Spleen (tissue), 11 donors: ENCODE measurements at regions not wholly inside any gene's neighbourhood (a gene's known extent, or its start where the extent isn't known, plus 50 kb on each side); places are given as distances from the start of the nearest gene placed in this dataset.
"Not testable (repeated sequence)": the region's sequence is repeated elsewhere in the genome, so short reads cannot be mapped to it uniquely, and the experiment has no call there.

Source experiments
- DNase-seq: peaks from one replicate; pipeline ENCODE4 v3.0.0-alpha.2; 2020
- H3K27ac ChIP-seq, 8 donors: fragments of 200-600 bp; sonication (generic) in 7 of 8; 1 replicate in 4 of 8; 2 replicates in 4 of 8; pipeline versions ENCODE4 v1.5.0 to v1.8.0; 2016 to 2021; ENCODE audit warnings: inconsistent platforms in 4 of 8, mild to moderate bottlenecking in 4 of 8, moderate library complexity in 1 of 8
- H3K27me3 ChIP-seq, 7 donors: fragments of 200-600 bp; sonication (generic) in 6 of 7; replicated peaks in 1 of 7; 1 replicate in 4 of 7; 2 replicates in 3 of 7; pipeline versions ENCODE4 v1.5.0 to v1.8.0; 2016 to 2021; ENCODE audit warnings: inconsistent platforms in 3 of 7, mild to moderate bottlenecking in 1 of 7
- H3K36me3 ChIP-seq, 6 donors: fragments of 200-600 bp; sonication (generic) in 5 of 6; 1 replicate in 4 of 6; 2 replicates in 2 of 6; pipeline versions ENCODE4 v1.5.0 to v1.8.0; 2016 to 2021; ENCODE audit warnings: inconsistent platforms in 2 of 6
- H3K4me1 ChIP-seq, 6 donors: fragments of 200-600 bp; sonication (generic) in 5 of 6; 1 replicate in 3 of 6; 2 replicates in 3 of 6; pipeline versions ENCODE4 v1.5.0 to v1.8.0; 2016 to 2021; ENCODE audit warnings: inconsistent platforms in 3 of 6
- H3K4me3 ChIP-seq, 8 donors: fragments of 200-600 bp; sonication (generic) in 7 of 8; 1 replicate in 4 of 8; 2 replicates in 4 of 8; pipeline versions ENCODE4 v1.5.0 to v1.8.0; 2016 to 2021; ENCODE audit warnings: inconsistent platforms in 4 of 8, mild to moderate bottlenecking in 4 of 8, moderate library complexity in 2 of 8
- H3K9me3 ChIP-seq, 8 donors: fragments of 200-600 bp; sonication (generic) in 7 of 8; 1 replicate in 4 of 8; 2 replicates in 4 of 8; pipeline versions ENCODE4 v1.5.0 to v1.8.0; 2016 to 2021; ENCODE audit warnings: inconsistent platforms in 4 of 8
- POLR2A ChIP-seq, 3 donors: fragments of 450-650 bp; IDR thresholded peaks; one replicate each; pipeline ENCODE4 v1.5.1; 2017; ENCODE audit warnings: antibody characterized with exemption in 3 of 3, mild to moderate bottlenecking in 1 of 3
- POLR2AphosphoS5 ChIP-seq, 3 donors: sonication (generic); formaldehyde crosslinking; IDR thresholded peaks; one replicate each; pipeline ENCODE4 v1.5.1; 2017; ENCODE audit warnings: antibody characterized with exemption in 3 of 3
- WGBS, 5 donors: extraction: QIAGEN DNeasy Blood & Tissue Kit in 3 of 5; methylation state at CpG; one replicate each; pipeline versions ENCODE4 v1.1.5 to v1.1.7; 2013 to 2018; 5-methylcytosine and 5-hydroxymethylcytosine counted together
- intact Hi-C: fragments of 100-400 bp; cut with DNase I; formaldehyde crosslinking; loops from one replicate; pipeline ENCODE4 v1.15.0; 2023; ENCODE audit warnings: low total_unique reads
- TF ChIP-seq, protein P1 (sequence below), 11 experiments: fragments of 200-600 bp in 7 of 11; fragments of 450-650 bp in 4 of 11; sonication (generic) in 4 of 11; IDR thresholded peaks in 8 of 11; conservative IDR thresholded peaks in 3 of 11; 1 replicate in 7 of 11; 2 replicates in 4 of 11; pipeline versions ENCODE4 v1.4.0 to v1.8.0; 2016 to 2021; ENCODE audit warnings: antibody characterized with exemption in 11 of 11, inconsistent platforms in 4 of 11, mild to moderate bottlenecking in 1 of 11
- donor health status: healthy with polysubstance abuse.
- donor health status: DM: no; HTN: no; CAD: no; lungs with moderate emphysema.
- donor health status: DM: no; HTN: no; CAD: no.
- donor health status: Bipolar disorder and iron deficiency.
- donor health status: healthy.
- donor health status: DM: no; HTN: no; CAD: no.
- donor health status: DM: yes; HTN: yes; CAD: no.

GRCh38 chr18:43780782-43781340 lies 503.6 kb upstream of the SYT4 start:
- Histone ChIP-seq H3K36me3 (no peaks in the 10 kb centered on the region), H3K27ac (no peak overlapping the region), H3K27me3 (no peaks in the 10 kb centered on the region), H3K4me1 (no peaks in the 10 kb centered on the region), H3K4me3 (no peak overlapping the region), H3K9me3 (no peaks in the 10 kb centered on the region)
- WGBS, 5 donors, result 28 to 63% (median 45%) methylated on average over 2 of the region's 2 CpGs
- intact Hi-C loops, result no loop called here
- no peak for DNase-seq
- TF ChIP-seq POLR2AphosphoS5 (IDR thresholded peaks at IDR 0.05) (no peak), POLR2A (IDR thresholded peaks at IDR 0.05) (no peak)
- TF ChIP-seq, protein P1, sequence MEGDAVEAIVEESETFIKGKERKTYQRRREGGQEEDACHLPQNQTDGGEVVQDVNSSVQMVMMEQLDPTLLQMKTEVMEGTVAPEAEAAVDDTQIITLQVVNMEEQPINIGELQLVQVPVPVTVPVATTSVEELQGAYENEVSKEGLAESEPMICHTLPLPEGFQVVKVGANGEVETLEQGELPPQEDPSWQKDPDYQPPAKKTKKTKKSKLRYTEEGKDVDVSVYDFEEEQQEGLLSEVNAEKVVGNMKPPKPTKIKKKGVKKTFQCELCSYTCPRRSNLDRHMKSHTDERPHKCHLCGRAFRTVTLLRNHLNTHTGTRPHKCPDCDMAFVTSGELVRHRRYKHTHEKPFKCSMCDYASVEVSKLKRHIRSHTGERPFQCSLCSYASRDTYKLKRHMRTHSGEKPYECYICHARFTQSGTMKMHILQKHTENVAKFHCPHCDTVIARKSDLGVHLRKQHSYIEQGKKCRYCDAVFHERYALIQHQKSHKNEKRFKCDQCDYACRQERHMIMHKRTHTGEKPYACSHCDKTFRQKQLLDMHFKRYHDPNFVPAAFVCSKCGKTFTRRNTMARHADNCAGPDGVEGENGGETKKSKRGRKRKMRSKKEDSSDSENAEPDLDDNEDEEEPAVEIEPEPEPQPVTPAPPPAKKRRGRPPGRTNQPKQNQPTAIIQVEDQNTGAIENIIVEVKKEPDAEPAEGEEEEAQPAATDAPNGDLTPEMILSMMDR (IDR thresholded peaks at IDR 0.05 in 8 of 11, conservative IDR thresholded peaks at IDR 0.05 in 3 of 11), result no peak

DNA sequence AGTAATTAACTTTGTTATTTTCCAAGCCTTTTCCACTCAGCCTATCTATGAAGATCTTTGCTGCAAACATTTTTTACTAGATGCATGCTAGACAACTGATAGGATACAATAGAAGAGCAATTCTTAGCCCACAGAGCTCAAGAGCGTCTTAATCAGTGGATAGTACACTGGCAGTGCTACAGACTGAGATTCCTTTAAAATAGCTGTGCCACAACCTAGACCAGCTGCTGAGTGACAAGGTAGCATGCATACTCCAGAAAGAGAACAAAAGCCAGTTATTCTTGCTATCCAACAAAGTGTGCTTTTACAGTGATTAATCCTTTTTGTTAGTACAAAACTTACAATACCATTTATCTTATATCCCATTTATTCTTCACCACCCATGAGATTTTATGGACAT lies 507.9 kb upstream of the SYT4 start:
- Histone ChIP-seq H3K4me3 (no peak overlapping the region), H3K27ac (no peak overlapping the region), H3K27me3 (no peaks in the 10 kb centered on the region), H3K9me3 (no peaks in the 10 kb centered on the region), H3K36me3 (no peaks in the 10 kb centered on the region), H3K4me1 (no peaks in the 10 kb centered on the region)
- 77 to 84% (median 82%) methylated on average over 1 of the region's 1 CpG for WGBS, 5 donors
- intact Hi-C loops, result no loop called here
- TF ChIP-seq POLR2AphosphoS5 (IDR thresholded peaks at IDR 0.05), result no peak
- TF ChIP-seq POLR2A (IDR thresholded peaks at IDR 0.05), result no peak
- TF ChIP-seq, protein P1 (IDR thresholded peaks at IDR 0.05 in 8 of 11, conservative IDR thresholded peaks at IDR 0.05 in 3 of 11), result no peak
- DNase-seq, result no peak

- Histone ChIP-seq H3K36me3 (no peaks in the 10 kb centered on the region), H3K27me3 (no peaks in the 10 kb centered on the region), H3K4me3 (no peak overlapping the region), H3K27ac (no peak overlapping the region), H3K4me1 (no peaks in the 10 kb centered on the region), H3K9me3 (no peaks in the 10 kb centered on the region)
- intact Hi-C loops, result no loop called here
- TF ChIP-seq, protein P1 (IDR thresholded peaks at IDR 0.05 in 8 of 11, conservative IDR thresholded peaks at IDR 0.05 in 3 of 11), result no peak
- no peak for TF ChIP-seq POLR2A (IDR thresholded peaks at IDR 0.05)
- no peak for TF ChIP-seq POLR2AphosphoS5 (IDR thresholded peaks at IDR 0.05)
- WGBS, 5 donors, result 83 to 90% (median 85%) methylated on average over 4 of the region's 4 CpGs
- no peak for DNase-seq
Observed at GRCh38 chr18:43786893-43787292, 509.6 kb upstream of the SYT4 start.

DNA sequence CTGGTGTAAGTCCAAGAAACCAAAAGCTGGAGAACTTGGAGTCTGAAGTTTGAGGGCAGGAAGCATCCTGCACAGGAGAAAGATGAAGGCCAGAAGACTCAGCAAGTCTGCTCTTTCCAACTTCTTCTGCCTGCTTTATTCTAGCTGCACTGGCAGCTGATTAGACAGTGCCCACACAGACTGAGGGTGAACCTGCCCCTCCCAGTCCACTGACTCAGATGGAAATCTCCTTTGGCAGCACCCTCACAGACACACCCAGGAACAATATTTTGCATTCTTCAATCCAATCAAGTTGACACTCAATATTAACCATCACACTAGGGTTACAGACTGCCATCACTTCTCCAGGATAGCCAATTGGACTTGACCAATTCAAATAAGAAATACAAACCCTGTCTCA lies 510.4 kb upstream of the SYT4 start:
- H3K9me3 ChIP-seq, DNase-seq, H3K4me3 ChIP-seq, H3K27me3 ChIP-seq, intact Hi-C loops, H3K27ac ChIP-seq, H3K36me3 ChIP-seq, H3K4me1 ChIP-seq: not testable (repeated sequence)
